ENCODE measurements at regions not wholly inside any gene's neighbourhood (a gene's known extent, or its start where the extent isn't known, plus 50 kb on each side); places are given as distances from the start of the nearest gene placed in this dataset.
"Not testable (repeated sequence)": the region's sequence is repeated elsewhere in the genome, so short reads cannot be mapped to it uniquely, and the experiment has no call there.

GRCh38 chr5:42948961-42949347, 91.2 kb downstream of the ANXA2R start:
- Histone ChIP-seq H3K9me3 (no peaks in the 10 kb centered on the region), H3K36me3 (ENCODE audit: control insufficient read depth in 2 of 2, extremely low read depth in 1 of 2, insufficient read depth in 1 of 2, low read length in 1 of 2) (no peaks in the 10 kb centered on the region), H3K27me3 (replicated peaks in 1 of 2; ENCODE audit: control insufficient read depth in 2 of 2, extremely low read depth in 1 of 2, insufficient read depth in 2 of 2, low read length in 1 of 2) (no peaks in the 10 kb centered on the region), H3K4me1 (ENCODE audit: control insufficient read depth in 1 of 2, extremely low read depth in 1 of 2, insufficient read depth in 2 of 2, low read length in 2 of 2) (peaks cover 15 to 46% of the 10 kb centered on the region in 2 experiments), H3K4me3 (ENCODE audit: control insufficient read depth in 1 of 2, extremely low read depth in 1 of 2, low read length in 1 of 2) (peak overlapping the region; percentile 48 to 77), H3K27ac (ENCODE audit: low read length) (peak overlapping the region; percentile 99)
- ChIA-PET CTCF (interaction anchor here (0.6 to 5.2 kb wide), 11 partner anchors 10 to 226 kb away, joined by 3 to 64 read pairs (median 5); no protein-coding TSS in a partner anchor), POLR2A (interaction anchor here (0.5 to 4.5 kb wide), 12 partner anchors 11 to 244 kb away, joined by 3 to 70 read pairs (median 3); partner anchors contain the start of gene ANXA2R (in 1 of the 2))
- peak overlapping the region; percentile 82 to 98 (median 96) for H3K4me3 Mint-ChIP-seq
- peaks cover 34 to 46% (median 42%) of the 10 kb centered on the region in 3 donors for H3K4me1 Mint-ChIP-seq
- no peaks in the 10 kb centered on the region for H3K27me3 Mint-ChIP-seq
- peak overlapping the region; percentile 94 to 99 for H3K27ac Mint-ChIP-seq
- peaks cover 7% of the 10 kb centered on the region for H3K36me3 Mint-ChIP-seq
- peaks cover 0 to 6% (median 2%) of the 10 kb centered on the region in 3 donors for H3K9me3 Mint-ChIP-seq
- 1% methylated on average over 6 of the region's 10 CpGs for WGBS (ENCODE audit: insufficient coverage)
- no peak for ATAC-seq (replicated peaks in 1 of 4)
- DNase-seq: peak in 1 of 35 experiments; percentile 12

DNA sequence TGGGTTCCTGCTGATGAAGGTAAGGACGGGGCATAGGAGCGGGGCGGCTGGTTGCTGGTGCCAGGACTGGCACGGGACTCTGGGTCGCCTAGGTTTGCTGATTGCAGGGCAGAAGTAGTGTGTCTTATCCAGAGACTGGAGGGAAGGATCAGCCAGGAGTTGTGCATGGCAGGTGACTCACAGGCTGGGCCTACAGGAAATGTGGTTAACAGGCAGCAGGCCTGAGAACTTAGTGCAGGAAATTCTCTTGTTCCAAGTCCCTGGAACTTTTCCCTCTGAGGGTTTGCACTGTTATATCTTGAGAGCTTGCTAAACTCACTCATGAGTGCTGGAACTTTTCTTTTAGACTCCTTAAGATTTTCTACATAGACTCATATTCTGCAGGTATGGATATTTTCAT, 95.1 kb downstream of the ANXA2R start:
- 94% methylated on average over 2 of the region's 5 CpGs for WGBS (ENCODE audit: insufficient coverage)
- DNase-seq (no peak), ATAC-seq (replicated peaks in 1 of 4) (no peak)
- H3K4me1 ChIP-seq (ENCODE audit: control insufficient read depth in 1 of 2, extremely low read depth in 1 of 2, insufficient read depth in 2 of 2, low read length in 2 of 2): peaks cover 5 to 14% of the 10 kb centered on the region in 2 experiments
- ChIA-PET CTCF (no interaction called here), POLR2A (no interaction called here)
- H3K27me3 ChIP-seq (replicated peaks in 1 of 2; ENCODE audit: control insufficient read depth in 2 of 2, extremely low read depth in 1 of 2, insufficient read depth in 2 of 2, low read length in 1 of 2): no peaks in the 10 kb centered on the region
- Mint-ChIP-seq H3K4me3 (no peak overlapping the region), H3K36me3 (no peaks in the 10 kb centered on the region), H3K27me3 (no peaks in the 10 kb centered on the region), H3K27ac (peak overlapping the region in 1 of 2 donors; percentile 75), H3K4me1 (peaks cover 13 to 18% (median 18%) of the 10 kb centered on the region in 3 donors), H3K9me3 (no peaks in the 10 kb centered on the region)
- H3K27ac ChIP-seq (ENCODE audit: low read length): no peak overlapping the region
- H3K36me3 ChIP-seq (ENCODE audit: control insufficient read depth in 2 of 2, extremely low read depth in 1 of 2, insufficient read depth in 1 of 2, low read length in 1 of 2): no peaks in the 10 kb centered on the region
- H3K9me3 ChIP-seq: no peaks in the 10 kb centered on the region
- H3K4me3 ChIP-seq (ENCODE audit: control insufficient read depth in 1 of 2, extremely low read depth in 1 of 2, low read length in 1 of 2): no peak overlapping the region

DNA sequence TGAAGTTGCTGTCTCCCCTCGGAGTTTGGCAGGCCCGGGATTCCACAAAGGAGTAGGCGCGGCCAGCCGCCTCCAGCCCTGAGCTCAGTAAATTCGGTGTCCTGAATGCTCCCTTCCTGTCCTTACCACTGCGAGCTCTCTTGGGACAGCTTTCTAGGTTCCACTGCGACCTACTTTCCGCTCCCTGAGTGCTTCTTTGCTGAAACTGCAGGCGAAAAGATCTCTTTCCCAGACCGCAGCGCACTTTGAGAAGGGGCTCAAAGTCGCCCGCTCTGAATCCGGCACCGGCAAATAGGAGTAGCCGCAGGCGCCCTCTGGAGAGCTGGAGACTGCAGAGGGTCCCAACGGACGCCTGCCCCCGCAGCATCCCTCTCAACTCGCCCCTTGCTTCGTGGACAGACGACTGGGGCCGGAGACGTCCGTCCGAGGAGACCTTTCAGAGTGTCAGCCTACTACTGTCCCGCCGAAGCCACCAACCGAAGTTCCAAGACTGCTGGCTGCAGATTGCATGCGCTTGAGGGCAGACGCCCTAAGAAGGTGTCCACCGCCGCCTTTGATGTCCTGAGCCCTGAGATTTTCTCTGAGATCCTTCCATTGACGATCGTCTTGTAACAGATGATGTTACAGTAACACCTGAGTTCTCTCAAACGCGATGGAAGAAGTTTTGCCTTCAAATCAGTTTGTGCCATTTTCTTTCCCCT, 96.0 kb downstream of the ANXA2R start:
- no peak overlapping the region for H3K4me3 ChIP-seq (ENCODE audit: control insufficient read depth in 1 of 2, extremely low read depth in 1 of 2, low read length in 1 of 2)
- H3K4me3 Mint-ChIP-seq: no peak overlapping the region
- H3K27ac ChIP-seq (ENCODE audit: low read length): no peak overlapping the region
- H3K4me1 Mint-ChIP-seq: peaks cover 4 to 10% (median 9%) of the 10 kb centered on the region in 3 donors
- no peak for DNase-seq
- H3K9me3 Mint-ChIP-seq: no peaks in the 10 kb centered on the region
- H3K36me3 ChIP-seq (ENCODE audit: control insufficient read depth in 2 of 2, extremely low read depth in 1 of 2, insufficient read depth in 1 of 2, low read length in 1 of 2): no peaks in the 10 kb centered on the region
- no peak overlapping the region for H3K27ac Mint-ChIP-seq
- WGBS (ENCODE audit: insufficient coverage): 81% methylated on average over 38 of the region's 39 CpGs
- H3K36me3 Mint-ChIP-seq: no peaks in the 10 kb centered on the region
- H3K9me3 ChIP-seq: no peaks in the 10 kb centered on the region
- H3K4me1 ChIP-seq (ENCODE audit: control insufficient read depth in 1 of 2, extremely low read depth in 1 of 2, insufficient read depth in 2 of 2, low read length in 2 of 2): peaks cover 0 to 6% of the 10 kb centered on the region in 2 experiments
- no peak for ATAC-seq (replicated peaks in 1 of 4)
- CTCF ChIA-PET: no interaction called here
- no peaks in the 10 kb centered on the region for H3K27me3 Mint-ChIP-seq
- POLR2A ChIA-PET: no interaction called here
- no peaks in the 10 kb centered on the region for H3K27me3 ChIP-seq (replicated peaks in 1 of 2; ENCODE audit: control insufficient read depth in 2 of 2, extremely low read depth in 1 of 2, insufficient read depth in 2 of 2, low read length in 1 of 2)

DNA sequence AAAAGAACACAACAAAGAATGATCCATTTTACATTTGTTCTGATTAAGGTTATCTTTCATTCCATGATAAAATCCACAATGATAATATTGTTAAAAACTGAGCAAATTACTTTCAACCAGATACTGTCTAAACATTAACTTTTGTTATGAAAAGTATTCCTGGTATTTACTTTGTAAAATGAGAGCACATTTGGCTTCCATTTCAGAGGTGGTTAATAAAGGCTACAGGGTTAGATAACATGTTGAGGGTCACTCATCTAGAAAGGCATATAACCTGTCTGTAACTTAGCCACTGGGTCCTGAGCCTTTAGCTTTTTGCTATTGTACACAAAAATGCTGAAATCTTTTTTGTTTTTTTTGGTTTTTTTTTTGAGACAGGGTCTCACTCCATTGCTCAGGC, 99.3 kb downstream of the ANXA2R start:
- no peak overlapping the region for H3K4me3 ChIP-seq (ENCODE audit: control insufficient read depth in 1 of 2, extremely low read depth in 1 of 2, low read length in 1 of 2)
- H3K27me3 ChIP-seq (replicated peaks in 1 of 2; ENCODE audit: control insufficient read depth in 2 of 2, extremely low read depth in 1 of 2, insufficient read depth in 2 of 2, low read length in 1 of 2): no peaks in the 10 kb centered on the region
- H3K4me1 ChIP-seq (ENCODE audit: control insufficient read depth in 1 of 2, extremely low read depth in 1 of 2, insufficient read depth in 2 of 2, low read length in 2 of 2): no peaks in the 10 kb centered on the region
- H3K36me3 ChIP-seq (ENCODE audit: control insufficient read depth in 2 of 2, extremely low read depth in 1 of 2, insufficient read depth in 1 of 2, low read length in 1 of 2): no peaks in the 10 kb centered on the region
- no peaks in the 10 kb centered on the region for H3K9me3 ChIP-seq
- H3K27ac ChIP-seq (ENCODE audit: low read length): no peak overlapping the region
- Mint-ChIP-seq H3K9me3 (no peaks in the 10 kb centered on the region), H3K27ac (no peak overlapping the region), H3K4me3 (no peak overlapping the region), H3K4me1 (peaks cover 0 to 3% (median 2%) of the 10 kb centered on the region in 3 donors), H3K27me3 (no peaks in the 10 kb centered on the region), H3K36me3 (no peaks in the 10 kb centered on the region)
- DNase-seq (no peak), ATAC-seq (replicated peaks in 1 of 4) (no peak)
- CTCF ChIA-PET: interaction anchor here (0.8 to 2.1 kb wide), 2 partner anchors 32 kb away, joined by 4 to 6 read pairs; no protein-coding TSS in a partner anchor
- POLR2A ChIA-PET: interaction anchor here in 1 of 2 donors (0.6 to 0.8 kb wide), 3 partner anchors 17 to 97 kb away, joined by 3 read pairs; no protein-coding TSS in a partner anchor

DNA sequence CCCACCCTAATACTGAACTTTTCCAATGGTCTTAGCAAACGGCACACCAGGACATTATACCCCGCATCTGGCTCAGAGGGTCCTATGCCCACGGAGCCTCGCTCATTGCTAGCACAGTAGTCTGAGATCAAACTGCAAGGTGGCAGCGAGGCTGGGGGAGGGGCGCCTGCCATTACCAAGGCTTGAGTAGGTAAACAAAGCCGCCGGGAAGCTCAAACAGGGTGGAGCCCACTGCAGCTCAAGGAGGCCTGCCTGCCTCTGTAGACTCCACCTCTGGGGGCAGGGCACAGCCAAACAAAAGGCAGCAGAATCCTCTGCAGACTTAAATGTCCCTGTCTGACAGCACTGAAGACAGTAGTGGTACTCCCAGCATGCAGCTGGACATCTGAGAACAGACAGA, 108.1 kb downstream of the ANXA2R start:
- H3K4me3 Mint-ChIP-seq; DNase-seq; H3K4me1 ChIP-seq (ENCODE audit: control insufficient read depth in 1 of 2, extremely low read depth in 1 of 2, insufficient read depth in 2 of 2, low read length in 2 of 2); H3K27ac Mint-ChIP-seq; POLR2A ChIA-PET; H3K36me3 ChIP-seq (ENCODE audit: control insufficient read depth in 2 of 2, extremely low read depth in 1 of 2, insufficient read depth in 1 of 2, low read length in 1 of 2); H3K4me3 ChIP-seq (ENCODE audit: control insufficient read depth in 1 of 2, extremely low read depth in 1 of 2, low read length in 1 of 2); H3K27ac ChIP-seq (ENCODE audit: low read length); H3K9me3 ChIP-seq; ATAC-seq (replicated peaks in 1 of 4); H3K27me3 ChIP-seq (replicated peaks in 1 of 2; ENCODE audit: control insufficient read depth in 2 of 2, extremely low read depth in 1 of 2, insufficient read depth in 2 of 2, low read length in 1 of 2); H3K27me3 Mint-ChIP-seq; CTCF ChIA-PET; H3K9me3 Mint-ChIP-seq; H3K4me1 Mint-ChIP-seq: not testable (repeated sequence)
- WGBS (ENCODE audit: insufficient coverage): 95% methylated on average over 6 of the region's 8 CpGs
- H3K36me3 Mint-ChIP-seq: peaks cover 13% of the 10 kb centered on the region

- H3K27me3 ChIP-seq (replicated peaks in 1 of 2; ENCODE audit: control insufficient read depth in 2 of 2, extremely low read depth in 1 of 2, insufficient read depth in 2 of 2, low read length in 1 of 2); H3K4me3 ChIP-seq (ENCODE audit: control insufficient read depth in 1 of 2, extremely low read depth in 1 of 2, low read length in 1 of 2); H3K36me3 ChIP-seq (ENCODE audit: control insufficient read depth in 2 of 2, extremely low read depth in 1 of 2, insufficient read depth in 1 of 2, low read length in 1 of 2); H3K27ac ChIP-seq (ENCODE audit: low read length); H3K9me3 Mint-ChIP-seq; H3K27ac Mint-ChIP-seq; CTCF ChIA-PET; POLR2A ChIA-PET; H3K4me1 Mint-ChIP-seq; ATAC-seq (replicated peaks in 1 of 4); H3K9me3 ChIP-seq; H3K27me3 Mint-ChIP-seq; DNase-seq; H3K4me3 Mint-ChIP-seq; H3K4me1 ChIP-seq (ENCODE audit: control insufficient read depth in 1 of 2, extremely low read depth in 1 of 2, insufficient read depth in 2 of 2, low read length in 2 of 2): not testable (repeated sequence)
- 94% methylated on average over 8 of the region's 9 CpGs for WGBS (ENCODE audit: insufficient coverage)
- H3K36me3 Mint-ChIP-seq: peaks cover 13% of the 10 kb centered on the region
Measured at GRCh38 chr5:42931451-42931850, 108.7 kb downstream of the ANXA2R start.

All from T-cell (primary cell).